HEK293 (cell line): ENCODE measurements at regions not wholly inside any gene's neighbourhood (a gene's known extent, or its start where the extent isn't known, plus 50 kb on each side); places are given as distances from the start of the nearest gene placed in this dataset.

Source experiments
- GLIS2 ChIP-seq: fragments of 450-650 bp; formaldehyde crosslinking; IDR thresholded peaks from 2 replicates; pipeline ENCODE4 v1.5.1; 2016; ENCODE audit warnings: missing biosample characterization, missing genetic modification characterization
- YY1 ChIP-seq: fragments of 450-650 bp; formaldehyde crosslinking; IDR thresholded peaks from 2 replicates; pipeline ENCODE4 v1.5.1; 2018; ENCODE audit warnings: missing biosample characterization, missing genetic modification characterization
- ZEB2 ChIP-seq: fragments of 450-650 bp; formaldehyde crosslinking; IDR thresholded peaks from 2 replicates; pipeline ENCODE4 v1.5.1; 2016; ENCODE audit warnings: missing biosample characterization, missing genetic modification characterization
- ZNF121 ChIP-seq: fragments of 450-650 bp; formaldehyde crosslinking; IDR thresholded peaks from 2 replicates; pipeline ENCODE4 v1.5.1; 2016; ENCODE audit warnings: missing biosample characterization, missing genetic modification characterization
- ZNF239 ChIP-seq: fragments of 450-650 bp; formaldehyde crosslinking; IDR thresholded peaks from 2 replicates; pipeline ENCODE4 v1.5.1; 2016; ENCODE audit warnings: missing biosample characterization, missing genetic modification characterization
- ZNF302 ChIP-seq: fragments of 450-650 bp; formaldehyde crosslinking; IDR thresholded peaks from 2 replicates; pipeline ENCODE4 v1.5.1; 2016; ENCODE audit warnings: missing biosample characterization, missing genetic modification characterization, low read depth
- ZNF473 ChIP-seq: fragments of 450-650 bp; formaldehyde crosslinking; IDR thresholded peaks from 2 replicates; pipeline ENCODE4 v1.5.1; 2017; ENCODE audit warnings: missing biosample characterization, missing genetic modification characterization
- TF ChIP-seq, protein P1 (sequence below): fragments of 450-650 bp; formaldehyde crosslinking; IDR thresholded peaks from 2 replicates; pipeline ENCODE4 v1.5.1; 2016; ENCODE audit warnings: missing biosample characterization, missing genetic modification characterization
- TF ChIP-seq, protein P2 (sequence below): fragments of 450-650 bp; formaldehyde crosslinking; IDR thresholded peaks from 2 replicates; pipeline ENCODE4 v1.5.1; 2016; ENCODE audit warnings: missing biosample characterization, missing genetic modification characterization, low read depth
- TF ChIP-seq, protein P3 (sequence below): fragments of 450-650 bp; formaldehyde crosslinking; IDR thresholded peaks from 2 replicates; pipeline ENCODE4 v1.5.1; 2017; ENCODE audit warnings: missing biosample characterization, missing genetic modification characterization
- TF ChIP-seq, protein P4 (sequence below): fragments of 450-650 bp; formaldehyde crosslinking; IDR thresholded peaks from 2 replicates; pipeline ENCODE4 v1.5.1; 2017; ENCODE audit warnings: missing biosample characterization, missing genetic modification characterization
- TF ChIP-seq, protein P5 (sequence below): fragments of 450-650 bp; formaldehyde crosslinking; optimal IDR thresholded peaks from 2 replicates; pipeline ENCODE3; 2016; ENCODE audit warnings: missing biosample characterization, mild to moderate bottlenecking, missing genetic modification characterization
- TF ChIP-seq, protein P6 (sequence below): fragments of 450-650 bp; formaldehyde crosslinking; IDR thresholded peaks from 2 replicates; pipeline ENCODE4 v1.5.1; 2016; ENCODE audit warnings: missing biosample characterization, missing genetic modification characterization

DNA sequence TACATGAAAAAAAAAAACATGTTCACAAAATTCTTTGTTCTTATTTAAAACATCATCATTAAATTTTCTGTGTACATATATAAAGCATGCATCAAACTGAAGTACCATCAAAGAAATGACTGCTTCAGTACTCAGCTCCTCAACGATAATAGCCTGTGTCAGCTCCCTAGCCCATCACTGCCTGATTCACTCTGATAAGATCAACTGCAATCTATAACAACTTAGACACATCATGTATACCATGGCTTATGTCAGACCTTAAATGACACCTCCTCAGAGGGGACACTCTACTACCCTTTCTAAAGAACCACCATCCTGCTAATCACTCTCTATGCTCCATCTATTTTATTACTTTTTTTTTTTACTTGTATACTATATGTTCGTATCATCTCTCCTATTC is 200.5 kb upstream of the TLE4 start:
- no peak for TF ChIP-seq ZNF302 (tag by site-specific recombination)
- no peak for TF ChIP-seq ZNF473 (tag by site-specific recombination)
- TF ChIP-seq, protein P1, sequence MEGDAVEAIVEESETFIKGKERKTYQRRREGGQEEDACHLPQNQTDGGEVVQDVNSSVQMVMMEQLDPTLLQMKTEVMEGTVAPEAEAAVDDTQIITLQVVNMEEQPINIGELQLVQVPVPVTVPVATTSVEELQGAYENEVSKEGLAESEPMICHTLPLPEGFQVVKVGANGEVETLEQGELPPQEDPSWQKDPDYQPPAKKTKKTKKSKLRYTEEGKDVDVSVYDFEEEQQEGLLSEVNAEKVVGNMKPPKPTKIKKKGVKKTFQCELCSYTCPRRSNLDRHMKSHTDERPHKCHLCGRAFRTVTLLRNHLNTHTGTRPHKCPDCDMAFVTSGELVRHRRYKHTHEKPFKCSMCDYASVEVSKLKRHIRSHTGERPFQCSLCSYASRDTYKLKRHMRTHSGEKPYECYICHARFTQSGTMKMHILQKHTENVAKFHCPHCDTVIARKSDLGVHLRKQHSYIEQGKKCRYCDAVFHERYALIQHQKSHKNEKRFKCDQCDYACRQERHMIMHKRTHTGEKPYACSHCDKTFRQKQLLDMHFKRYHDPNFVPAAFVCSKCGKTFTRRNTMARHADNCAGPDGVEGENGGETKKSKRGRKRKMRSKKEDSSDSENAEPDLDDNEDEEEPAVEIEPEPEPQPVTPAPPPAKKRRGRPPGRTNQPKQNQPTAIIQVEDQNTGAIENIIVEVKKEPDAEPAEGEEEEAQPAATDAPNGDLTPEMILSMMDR (tag by site-specific recombination), result no peak
- no peak for TF ChIP-seq ZNF121
- TF ChIP-seq GLIS2, result no peak
- TF ChIP-seq, protein P2, sequence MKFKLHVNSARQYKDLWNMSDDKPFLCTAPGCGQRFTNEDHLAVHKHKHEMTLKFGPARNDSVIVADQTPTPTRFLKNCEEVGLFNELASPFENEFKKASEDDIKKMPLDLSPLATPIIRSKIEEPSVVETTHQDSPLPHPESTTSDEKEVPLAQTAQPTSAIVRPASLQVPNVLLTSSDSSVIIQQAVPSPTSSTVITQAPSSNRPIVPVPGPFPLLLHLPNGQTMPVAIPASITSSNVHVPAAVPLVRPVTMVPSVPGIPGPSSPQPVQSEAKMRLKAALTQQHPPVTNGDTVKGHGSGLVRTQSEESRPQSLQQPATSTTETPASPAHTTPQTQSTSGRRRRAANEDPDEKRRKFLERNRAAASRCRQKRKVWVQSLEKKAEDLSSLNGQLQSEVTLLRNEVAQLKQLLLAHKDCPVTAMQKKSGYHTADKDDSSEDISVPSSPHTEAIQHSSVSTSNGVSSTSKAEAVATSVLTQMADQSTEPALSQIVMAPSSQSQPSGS, result no peak
- TF ChIP-seq, protein P3, sequence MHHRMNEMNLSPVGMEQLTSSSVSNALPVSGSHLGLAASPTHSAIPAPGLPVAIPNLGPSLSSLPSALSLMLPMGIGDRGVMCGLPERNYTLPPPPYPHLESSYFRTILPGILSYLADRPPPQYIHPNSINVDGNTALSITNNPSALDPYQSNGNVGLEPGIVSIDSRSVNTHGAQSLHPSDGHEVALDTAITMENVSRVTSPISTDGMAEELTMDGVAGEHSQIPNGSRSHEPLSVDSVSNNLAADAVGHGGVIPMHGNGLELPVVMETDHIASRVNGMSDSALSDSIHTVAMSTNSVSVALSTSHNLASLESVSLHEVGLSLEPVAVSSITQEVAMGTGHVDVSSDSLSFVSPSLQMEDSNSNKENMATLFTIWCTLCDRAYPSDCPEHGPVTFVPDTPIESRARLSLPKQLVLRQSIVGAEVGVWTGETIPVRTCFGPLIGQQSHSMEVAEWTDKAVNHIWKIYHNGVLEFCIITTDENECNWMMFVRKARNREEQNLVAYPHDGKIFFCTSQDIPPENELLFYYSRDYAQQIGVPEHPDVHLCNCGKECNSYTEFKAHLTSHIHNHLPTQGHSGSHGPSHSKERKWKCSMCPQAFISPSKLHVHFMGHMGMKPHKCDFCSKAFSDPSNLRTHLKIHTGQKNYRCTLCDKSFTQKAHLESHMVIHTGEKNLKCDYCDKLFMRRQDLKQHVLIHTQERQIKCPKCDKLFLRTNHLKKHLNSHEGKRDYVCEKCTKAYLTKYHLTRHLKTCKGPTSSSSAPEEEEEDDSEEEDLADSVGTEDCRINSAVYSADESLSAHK, result no peak
- TF ChIP-seq ZNF239 (tag by site-specific recombination), result no peak
- TF ChIP-seq, protein P4, sequence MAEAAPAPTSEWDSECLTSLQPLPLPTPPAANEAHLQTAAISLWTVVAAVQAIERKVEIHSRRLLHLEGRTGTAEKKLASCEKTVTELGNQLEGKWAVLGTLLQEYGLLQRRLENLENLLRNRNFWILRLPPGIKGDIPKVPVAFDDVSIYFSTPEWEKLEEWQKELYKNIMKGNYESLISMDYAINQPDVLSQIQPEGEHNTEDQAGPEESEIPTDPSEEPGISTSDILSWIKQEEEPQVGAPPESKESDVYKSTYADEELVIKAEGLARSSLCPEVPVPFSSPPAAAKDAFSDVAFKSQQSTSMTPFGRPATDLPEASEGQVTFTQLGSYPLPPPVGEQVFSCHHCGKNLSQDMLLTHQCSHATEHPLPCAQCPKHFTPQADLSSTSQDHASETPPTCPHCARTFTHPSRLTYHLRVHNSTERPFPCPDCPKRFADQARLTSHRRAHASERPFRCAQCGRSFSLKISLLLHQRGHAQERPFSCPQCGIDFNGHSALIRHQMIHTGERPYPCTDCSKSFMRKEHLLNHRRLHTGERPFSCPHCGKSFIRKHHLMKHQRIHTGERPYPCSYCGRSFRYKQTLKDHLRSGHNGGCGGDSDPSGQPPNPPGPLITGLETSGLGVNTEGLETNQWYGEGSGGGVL (tag by site-specific recombination), result no peak
- TF ChIP-seq, protein P5, sequence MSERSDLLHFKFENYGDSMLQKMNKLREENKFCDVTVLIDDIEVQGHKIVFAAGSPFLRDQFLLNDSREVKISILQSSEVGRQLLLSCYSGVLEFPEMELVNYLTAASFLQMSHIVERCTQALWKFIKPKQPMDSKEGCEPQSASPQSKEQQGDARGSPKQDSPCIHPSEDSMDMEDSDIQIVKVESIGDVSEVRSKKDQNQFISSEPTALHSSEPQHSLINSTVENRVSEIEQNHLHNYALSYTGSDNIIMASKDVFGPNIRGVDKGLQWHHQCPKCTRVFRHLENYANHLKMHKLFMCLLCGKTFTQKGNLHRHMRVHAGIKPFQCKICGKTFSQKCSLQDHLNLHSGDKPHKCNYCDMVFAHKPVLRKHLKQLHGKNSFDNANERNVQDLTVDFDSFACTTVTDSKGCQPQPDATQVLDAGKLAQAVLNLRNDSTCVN, result no peak
- no peak for TF ChIP-seq YY1 (tag by site-specific recombination)
- TF ChIP-seq, protein P6, sequence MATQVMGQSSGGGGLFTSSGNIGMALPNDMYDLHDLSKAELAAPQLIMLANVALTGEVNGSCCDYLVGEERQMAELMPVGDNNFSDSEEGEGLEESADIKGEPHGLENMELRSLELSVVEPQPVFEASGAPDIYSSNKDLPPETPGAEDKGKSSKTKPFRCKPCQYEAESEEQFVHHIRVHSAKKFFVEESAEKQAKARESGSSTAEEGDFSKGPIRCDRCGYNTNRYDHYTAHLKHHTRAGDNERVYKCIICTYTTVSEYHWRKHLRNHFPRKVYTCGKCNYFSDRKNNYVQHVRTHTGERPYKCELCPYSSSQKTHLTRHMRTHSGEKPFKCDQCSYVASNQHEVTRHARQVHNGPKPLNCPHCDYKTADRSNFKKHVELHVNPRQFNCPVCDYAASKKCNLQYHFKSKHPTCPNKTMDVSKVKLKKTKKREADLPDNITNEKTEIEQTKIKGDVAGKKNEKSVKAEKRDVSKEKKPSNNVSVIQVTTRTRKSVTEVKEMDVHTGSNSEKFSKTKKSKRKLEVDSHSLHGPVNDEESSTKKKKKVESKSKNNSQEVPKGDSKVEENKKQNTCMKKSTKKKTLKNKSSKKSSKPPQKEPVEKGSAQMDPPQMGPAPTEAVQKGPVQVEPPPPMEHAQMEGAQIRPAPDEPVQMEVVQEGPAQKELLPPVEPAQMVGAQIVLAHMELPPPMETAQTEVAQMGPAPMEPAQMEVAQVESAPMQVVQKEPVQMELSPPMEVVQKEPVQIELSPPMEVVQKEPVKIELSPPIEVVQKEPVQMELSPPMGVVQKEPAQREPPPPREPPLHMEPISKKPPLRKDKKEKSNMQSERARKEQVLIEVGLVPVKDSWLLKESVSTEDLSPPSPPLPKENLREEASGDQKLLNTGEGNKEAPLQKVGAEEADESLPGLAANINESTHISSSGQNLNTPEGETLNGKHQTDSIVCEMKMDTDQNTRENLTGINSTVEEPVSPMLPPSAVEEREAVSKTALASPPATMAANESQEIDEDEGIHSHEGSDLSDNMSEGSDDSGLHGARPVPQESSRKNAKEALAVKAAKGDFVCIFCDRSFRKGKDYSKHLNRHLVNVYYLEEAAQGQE, result no peak
- no peak for TF ChIP-seq ZEB2
